Ureter (tissue), 1 donor: ENCODE measurements at regions not wholly inside any gene's neighbourhood (a gene's known extent, or its start where the extent isn't known, plus 50 kb on each side); places are given as distances from the start of the nearest gene placed in this dataset.
A peak's percentile ranks its signal among the peaks of the same experiment; 100 is the strongest.

Source experiments
- DNase-seq: peaks from one replicate; pipeline ENCODE4 v3.0.0-alpha.2; 2020; ENCODE audit warnings: low spot score
- donor health status: DM: yes; HTN: yes; CAD: no.

- DNase-seq: no peak
These were observed 56.3 kb downstream of the SLC24A2 start for GRCh38 chr9:19732441-19732951.

GRCh38 chr9:19728101-19728500 is 60.7 kb downstream of the SLC24A2 start:
- DNase-seq: no peak

GRCh38 chr9:19725970-19726369 is 62.9 kb downstream of the SLC24A2 start:
- DNase-seq: no peak

GRCh38 chr9:19720377-19720776 is 68.5 kb downstream of the SLC24A2 start:
- DNase-seq: no peak

GRCh38 chr9:19703702-19704101 is 85.1 kb downstream of the SLC24A2 start:
- DNase-seq: no peak

- no peak for DNase-seq
These were observed 86.8 kb downstream of the SLC24A2 start for GRCh38 chr9:19701991-19702390.

GRCh38 chr9:19701274-19701673 is 87.6 kb downstream of the SLC24A2 start:
- no peak for DNase-seq

- no peak for DNase-seq
These were observed 88.1 kb downstream of the SLC24A2 start for GRCh38 chr9:19700699-19701098.

- DNase-seq: no peak
These were observed 89.1 kb downstream of the SLC24A2 start for GRCh38 chr9:19699756-19700155.

GRCh38 chr9:19698960-19699359 is 89.9 kb downstream of the SLC24A2 start:
- DNase-seq: no peak

GRCh38 chr9:19694601-19695000 is 94.2 kb downstream of the SLC24A2 start:
- no peak for DNase-seq

- DNase-seq: peak; percentile 48
These were observed 98.7 kb downstream of the SLC24A2 start for GRCh38 chr9:19690128-19690527.

- no peak for DNase-seq
These were observed 99.3 kb downstream of the SLC24A2 start for GRCh38 chr9:19689328-19690101.

GRCh38 chr9:19683715-19684114 is 105.1 kb downstream of the SLC24A2 start:
- DNase-seq: no peak

- DNase-seq: no peak
These were observed 106.4 kb downstream of the SLC24A2 start for GRCh38 chr9:19682397-19682796.

- DNase-seq: no peak
These were observed 107.0 kb downstream of the SLC24A2 start for GRCh38 chr9:19681846-19682245.

GRCh38 chr9:19677924-19678323 is 110.9 kb downstream of the SLC24A2 start:
- DNase-seq: no peak

GRCh38 chr9:19675492-19675891 is 113.3 kb downstream of the SLC24A2 start:
- DNase-seq: no peak

- DNase-seq: no peak
These were observed 122.3 kb downstream of the SLC24A2 start for GRCh38 chr9:19666575-19666974.

- no peak for DNase-seq
These were observed 123.5 kb downstream of the SLC24A2 start for GRCh38 chr9:19665146-19665863.

- no peak for DNase-seq
These were observed 125.3 kb downstream of the SLC24A2 start for GRCh38 chr9:19663570-19663969.

- no peak for DNase-seq
These were observed 126.6 kb downstream of the SLC24A2 start for GRCh38 chr9:19662213-19662612.

GRCh38 chr9:19660019-19660418 is 128.8 kb downstream of the SLC24A2 start:
- DNase-seq: no peak
